Activated T-cell treated with anti-CD3 and anti-CD28 coated beads, Interleukin-2, amount 50 U/mL, for 72 hours (primary cell): ENCODE measurements at regions not wholly inside any gene's neighbourhood (a gene's known extent, or its start where the extent isn't known, plus 50 kb on each side); places are given as distances from the start of the nearest gene placed in this dataset.
"Not testable (repeated sequence)": the region's sequence is repeated elsewhere in the genome, so short reads cannot be mapped to it uniquely, and the experiment has no call there.

Experiments used
- ATAC-seq, 2 donors: fragments of 150-1000 bp; cut with Tn5 transposase; replicated peaks in 1 of 2; 2 replicates each; pipeline ENCODE4 v1.10.0; 2021; ENCODE audit warnings: moderate library complexity in 2 of 2, mild to moderate bottlenecking in 1 of 2
- DNase-seq, 2 donors: peaks; one replicate each; pipeline ENCODE4 v3.0.0; 2021 to 2022; ENCODE audit warnings: mixed read lengths in 1 of 2
- H3K27ac Mint-ChIP-seq: one replicate; pipeline ENCODE4 v1.8.0; 2022; ENCODE audit warnings: mild to moderate bottlenecking, moderate library complexity, mixed read lengths
- H3K27me3 Mint-ChIP-seq: one replicate; pipeline ENCODE4 v1.8.0; 2022; ENCODE audit warnings: low read depth, mixed read lengths
- H3K36me3 Mint-ChIP-seq, 2 donors: one replicate each; pipeline ENCODE4 v1.8.0; 2022; ENCODE audit warnings: mixed read lengths in 2 of 2, mild to moderate bottlenecking in 1 of 2; ENCODE audit not compliant: insufficient read depth in 2 of 2
- H3K4me1 Mint-ChIP-seq: one replicate; pipeline ENCODE4 v1.8.0; 2022; ENCODE audit warnings: low read depth, mixed read lengths
- H3K4me3 Mint-ChIP-seq, 2 donors: one replicate each; pipeline ENCODE4 v1.8.0; 2022; ENCODE audit warnings: mild to moderate bottlenecking in 2 of 2, mixed read lengths in 2 of 2, moderate library complexity in 2 of 2
- H3K9me3 Mint-ChIP-seq, 2 donors: one replicate each; pipeline ENCODE4 v1.8.0; 2022; ENCODE audit warnings: mixed read lengths in 2 of 2

DNA sequence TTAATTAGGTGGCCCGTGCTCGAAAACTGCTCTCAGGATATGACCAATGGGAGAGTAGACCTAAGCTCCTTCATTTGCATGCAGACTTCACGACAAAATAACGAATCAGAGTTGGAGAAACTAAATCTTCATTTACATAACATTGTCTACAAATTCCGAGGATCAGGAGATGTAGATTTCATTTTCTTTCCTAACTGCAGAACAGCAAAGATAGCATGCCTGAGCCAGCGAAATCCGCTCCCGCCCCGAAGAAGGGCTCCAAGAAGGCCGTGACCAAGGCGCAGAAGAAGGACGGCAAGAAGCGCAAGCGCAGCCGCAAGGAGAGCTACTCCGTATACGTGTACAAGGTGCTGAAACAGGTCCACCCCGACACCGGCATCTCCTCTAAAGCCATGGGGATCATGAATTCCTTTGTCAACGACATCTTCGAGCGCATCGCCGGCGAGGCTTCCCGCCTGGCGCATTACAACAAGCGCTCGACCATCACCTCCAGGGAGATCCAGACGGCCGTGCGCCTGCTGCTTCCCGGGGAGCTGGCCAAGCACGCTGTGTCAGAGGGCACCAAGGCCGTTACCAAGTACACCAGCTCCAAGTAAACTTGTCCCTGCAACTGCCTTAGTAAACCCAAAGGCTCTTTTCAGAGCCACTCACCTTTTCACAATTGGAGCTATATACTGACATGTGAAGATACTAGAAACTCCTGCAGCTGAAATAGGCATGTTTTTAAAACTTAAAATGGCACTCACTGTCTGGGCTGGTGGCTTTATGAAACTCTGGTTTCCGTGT lies 96.5 kb downstream of the HFE start:
- ATAC-seq = peak; percentile 78 to 80
- Mint-ChIP-seq H3K36me3 (peaks cover 0 to 2% of the 10 kb centered on the region in 2 donors), H3K27ac (peak overlapping the region; percentile 95), H3K4me3 (peak overlapping the region; percentile 87 to 93), H3K4me1 (peaks cover 80% of the 10 kb centered on the region), H3K9me3 (no peaks in the 10 kb centered on the region), H3K27me3 (no peaks in the 10 kb centered on the region)
- DNase-seq = peak; percentile 79 to 84

DNA sequence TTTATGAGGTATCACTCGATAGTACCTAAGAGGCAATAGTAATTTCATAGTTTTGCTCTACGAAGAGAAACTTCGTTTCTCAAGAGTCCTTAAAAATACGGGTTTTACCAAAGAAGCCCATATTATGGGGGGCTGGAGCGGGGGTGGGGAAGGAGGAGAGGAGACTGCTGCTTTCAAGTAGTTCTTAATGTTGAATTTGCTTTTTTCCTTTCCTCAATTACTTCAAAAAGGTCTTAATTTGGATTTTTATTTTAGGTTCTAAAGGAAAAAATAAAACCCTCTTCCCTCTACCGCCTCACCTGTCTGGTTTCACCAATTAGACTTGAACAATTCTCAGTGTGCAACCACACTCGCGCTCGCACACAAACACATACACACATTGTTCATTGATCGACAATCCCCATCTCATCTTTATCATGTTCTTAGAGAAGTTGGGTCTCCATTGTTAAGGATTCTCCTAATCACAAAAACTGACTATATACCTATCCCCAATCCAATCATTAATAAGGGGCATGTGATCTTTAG lies 97.2 kb downstream of the HFE start:
- Mint-ChIP-seq H3K4me1 (peaks cover 85% of the 10 kb centered on the region), H3K9me3 (no peaks in the 10 kb centered on the region), H3K36me3 (peaks cover 0 to 2% of the 10 kb centered on the region in 2 donors), H3K27ac (peak overlapping the region; percentile 95), H3K27me3 (no peaks in the 10 kb centered on the region), H3K4me3 (peak overlapping the region; percentile 87 to 93)
- ATAC-seq = no peak
- DNase-seq = no peak

DNA sequence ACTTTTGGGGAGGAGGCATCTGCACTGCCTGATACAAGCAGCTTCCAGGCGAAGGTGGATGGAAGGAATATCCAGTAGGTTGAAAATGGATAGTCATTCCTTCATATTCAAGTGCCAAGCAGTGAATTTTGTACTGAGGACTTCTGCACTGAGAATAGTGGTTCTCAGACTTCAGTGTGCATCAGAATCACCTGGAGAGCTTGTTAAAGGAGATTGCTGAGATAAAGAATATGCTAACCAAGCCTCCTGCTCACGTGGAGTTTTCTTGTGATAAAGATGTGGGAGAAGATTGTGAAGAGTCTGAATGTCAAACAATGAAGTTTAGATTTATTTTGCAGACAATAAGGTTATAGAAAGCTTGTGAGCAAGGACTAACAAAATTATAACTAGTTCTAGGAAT lies 97.8 kb downstream of the HFE start:
- Mint-ChIP-seq H3K9me3 (no peaks in the 10 kb centered on the region), H3K4me1 (peaks cover 89% of the 10 kb centered on the region)
- no peak for ATAC-seq

DNA sequence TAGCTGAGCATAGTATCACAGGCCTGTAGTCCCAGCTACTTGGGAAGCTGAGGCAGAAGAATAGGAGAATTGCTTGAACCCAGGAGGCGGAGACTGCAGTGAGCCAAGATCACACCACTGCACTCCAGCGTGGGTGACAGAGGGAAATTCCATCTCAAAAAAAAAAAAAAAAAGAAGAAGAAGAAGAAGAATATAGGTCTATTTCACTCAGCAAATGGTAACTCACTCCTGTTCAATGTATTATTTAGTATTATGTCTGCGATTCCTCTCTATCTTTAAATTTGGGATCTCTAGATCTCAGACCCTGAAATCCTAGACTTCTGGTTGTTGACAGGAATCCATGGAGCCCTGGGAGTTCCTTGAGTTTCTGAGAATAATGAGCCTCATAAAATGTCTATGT lies 98.6 kb downstream of the HFE start:
- ATAC-seq (no peak), DNase-seq (no peak)
- Mint-ChIP-seq H3K36me3 (peaks cover 0 to 2% of the 10 kb centered on the region in 2 donors), H3K4me1 (peaks cover 85% of the 10 kb centered on the region), H3K4me3 (peak overlapping the region in 1 of 2 donors; percentile 93), H3K9me3 (no peaks in the 10 kb centered on the region), H3K27ac (no peak overlapping the region), H3K27me3 (no peaks in the 10 kb centered on the region)

More for the DNA sequence above, 97.8 kb downstream of the HFE start:
- no peaks in the 10 kb centered on the region for H3K27me3 Mint-ChIP-seq
- peak overlapping the region; percentile 71 for H3K27ac Mint-ChIP-seq
- DNase-seq = no peak
- peaks cover 0 to 2% of the 10 kb centered on the region in 2 donors for H3K36me3 Mint-ChIP-seq
- peak overlapping the region; percentile 87 to 93 for H3K4me3 Mint-ChIP-seq

DNA sequence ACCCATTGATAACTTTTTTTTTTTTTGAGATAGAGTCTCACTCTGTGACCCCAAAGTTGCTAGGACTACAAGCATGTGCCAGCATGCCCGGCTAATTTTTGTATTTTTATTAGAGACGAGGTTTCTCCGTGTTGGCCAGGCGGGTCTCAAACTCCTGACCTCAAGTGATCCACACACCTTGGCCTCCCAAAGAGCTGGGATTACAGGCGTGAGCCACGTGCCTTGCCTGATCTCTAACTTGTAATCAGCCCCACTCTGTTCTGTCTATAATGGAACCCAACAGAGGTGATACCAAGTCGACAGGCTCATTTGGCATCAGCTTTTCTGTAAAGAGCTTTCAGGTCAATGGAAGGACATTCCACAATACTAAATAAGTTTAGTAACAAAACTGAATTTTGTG lies 99.4 kb downstream of the HFE start:
- Mint-ChIP-seq H3K9me3 (no peaks in the 10 kb centered on the region), H3K4me1 (peaks cover 77% of the 10 kb centered on the region)
- DNase-seq = no peak

DNA sequence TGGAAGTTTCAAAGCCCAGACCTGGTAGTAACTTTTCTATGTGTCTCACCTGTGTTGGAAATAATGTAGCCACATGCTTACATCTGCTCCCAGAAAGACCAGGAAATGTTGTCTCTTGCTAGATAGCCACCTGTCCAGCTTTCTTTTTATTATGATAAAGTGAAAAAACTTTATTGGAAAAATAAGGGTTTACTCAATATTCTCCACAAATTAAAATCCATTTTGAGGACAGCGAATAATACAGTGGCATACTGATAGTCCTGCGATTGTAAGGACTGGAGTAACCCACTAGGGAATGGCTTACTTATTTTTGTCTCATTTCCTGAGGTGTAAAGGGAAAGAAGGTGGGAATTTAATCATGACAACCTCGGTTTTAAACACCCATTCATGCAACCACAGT lies 100.1 kb downstream of the HFE start:
- Mint-ChIP-seq H3K4me3 (peak overlapping the region in 1 of 2 donors; percentile 89), H3K27me3 (no peaks in the 10 kb centered on the region), H3K4me1 (peaks cover 73% of the 10 kb centered on the region), H3K27ac (no peak overlapping the region), H3K36me3 (peaks cover 0 to 2% of the 10 kb centered on the region in 2 donors), H3K9me3 (no peaks in the 10 kb centered on the region)
- ATAC-seq (no peak), DNase-seq (no peak)

More for the DNA sequence above, 99.4 kb downstream of the HFE start:
- H3K27me3 Mint-ChIP-seq = no peaks in the 10 kb centered on the region
- no peak overlapping the region for H3K27ac Mint-ChIP-seq
- H3K36me3 Mint-ChIP-seq = peaks cover 0 to 2% of the 10 kb centered on the region in 2 donors
- ATAC-seq = no peak
- peak overlapping the region in 1 of 2 donors; percentile 12 for H3K4me3 Mint-ChIP-seq

DNA sequence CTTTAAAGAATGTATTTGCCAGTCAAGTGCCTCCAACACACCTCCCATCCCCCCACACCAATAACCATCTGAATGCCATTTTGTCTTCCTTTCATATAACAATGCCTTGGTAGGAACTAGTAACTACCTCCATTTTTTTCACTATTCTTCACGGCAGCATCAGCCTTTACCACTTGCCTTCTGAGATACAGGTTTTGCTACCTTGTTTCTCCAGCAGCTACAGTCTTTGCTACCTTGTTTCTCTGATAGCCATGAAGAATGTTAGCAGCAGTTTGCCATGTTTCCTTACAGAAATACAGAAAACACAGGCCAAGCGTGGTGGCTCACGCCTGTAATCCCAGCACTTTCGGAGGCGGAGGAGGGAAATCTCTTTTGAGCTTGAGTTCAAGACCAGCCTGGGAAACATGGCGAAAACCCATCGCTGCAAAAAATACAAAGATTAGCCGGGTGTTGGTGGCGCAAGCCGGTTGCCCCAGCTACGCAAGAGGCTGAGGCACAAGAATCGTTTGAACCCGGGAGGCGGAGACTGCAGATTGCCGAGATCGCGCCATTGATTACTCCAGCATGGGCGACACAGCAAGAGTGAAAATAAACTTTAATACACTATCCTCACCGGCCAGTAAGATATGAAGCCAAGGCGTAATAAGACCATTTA lies 100.9 kb downstream of the HFE start:
- H3K9me3 Mint-ChIP-seq = no peaks in the 10 kb centered on the region
- H3K27me3 Mint-ChIP-seq = no peaks in the 10 kb centered on the region
- ATAC-seq = no peak
- peaks cover 0 to 2% of the 10 kb centered on the region in 2 donors for H3K36me3 Mint-ChIP-seq
- peak overlapping the region; percentile 87 to 89 for H3K4me3 Mint-ChIP-seq
- peaks cover 75% of the 10 kb centered on the region for H3K4me1 Mint-ChIP-seq
- peak; percentile 61 to 62 for DNase-seq
- H3K27ac Mint-ChIP-seq = peak overlapping the region; percentile 94

DNA sequence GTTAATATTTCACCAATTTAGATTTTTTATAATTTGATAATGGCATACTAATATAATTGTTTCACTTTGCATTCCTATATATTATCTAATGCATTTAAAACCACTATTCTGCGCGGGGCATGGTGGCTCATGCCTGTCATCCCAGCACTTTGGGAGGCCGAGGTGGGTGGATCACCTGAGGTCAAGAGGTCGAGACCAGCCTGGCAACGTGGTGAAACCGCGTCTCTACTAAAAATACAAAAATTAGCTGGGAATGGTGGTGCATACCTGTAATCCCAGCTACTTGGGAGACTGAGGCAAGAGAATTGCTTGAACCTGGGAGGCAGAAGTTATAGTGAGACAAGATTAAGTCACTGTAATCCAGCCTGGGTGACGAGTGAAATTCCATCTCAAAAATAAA lies 104.3 kb downstream of the HFE start:
- H3K9me3 Mint-ChIP-seq, H3K4me3 Mint-ChIP-seq, ATAC-seq, DNase-seq, H3K27ac Mint-ChIP-seq, H3K27me3 Mint-ChIP-seq: not testable (repeated sequence)
- Mint-ChIP-seq H3K4me1 (peaks cover 67% of the 10 kb centered on the region), H3K36me3 (peaks cover 4 to 11% of the 10 kb centered on the region in 2 donors)

DNA sequence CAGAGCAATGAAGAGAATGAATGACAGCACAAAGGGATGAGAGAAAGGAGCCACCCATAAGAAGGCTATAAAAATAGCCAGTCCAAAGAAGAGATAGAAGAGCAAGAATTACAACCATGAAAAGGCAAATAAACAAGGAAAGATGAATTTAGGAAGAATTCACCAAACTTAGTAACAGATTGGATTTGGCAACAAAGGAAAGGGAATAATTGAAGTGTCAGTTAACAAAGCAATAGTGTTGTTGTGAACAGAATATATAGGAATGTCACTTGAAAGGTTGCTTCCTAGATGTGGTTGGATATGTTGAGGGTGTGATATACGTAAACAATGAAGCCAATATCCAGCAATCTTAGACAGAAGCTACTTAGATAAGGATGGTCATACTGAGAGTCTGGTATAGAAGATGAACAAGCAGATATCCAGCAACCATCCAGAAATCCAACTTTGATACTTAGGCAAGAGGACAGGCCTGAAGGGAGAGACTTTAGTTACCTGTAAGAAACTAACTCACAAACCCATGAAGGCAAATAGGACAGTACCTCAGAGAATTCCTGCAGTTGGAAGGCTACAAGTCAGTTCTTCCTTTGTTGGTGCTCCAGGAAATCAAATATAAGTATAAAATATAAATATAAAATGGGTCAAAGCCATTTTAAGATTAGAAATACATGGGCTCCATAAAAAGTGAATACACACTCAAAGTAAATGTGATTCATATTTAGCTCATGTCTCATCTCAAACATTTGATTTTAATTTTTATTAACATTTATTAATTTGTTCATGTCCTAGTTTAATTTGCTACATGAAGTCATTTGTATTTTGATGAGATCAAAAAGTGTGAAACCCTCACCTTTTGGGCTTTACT lies 106.5 kb downstream of the HFE start:
- ATAC-seq (no peak), DNase-seq (no peak)
- peaks cover 5 to 13% of the 10 kb centered on the region in 2 donors for H3K36me3 Mint-ChIP-seq
- H3K9me3 Mint-ChIP-seq = no peaks in the 10 kb centered on the region
- H3K4me3 Mint-ChIP-seq = peak overlapping the region; percentile 92 to 98
- no peaks in the 10 kb centered on the region for H3K27me3 Mint-ChIP-seq
- peak overlapping the region; percentile 5 for H3K27ac Mint-ChIP-seq
- peaks cover 55% of the 10 kb centered on the region for H3K4me1 Mint-ChIP-seq

DNA sequence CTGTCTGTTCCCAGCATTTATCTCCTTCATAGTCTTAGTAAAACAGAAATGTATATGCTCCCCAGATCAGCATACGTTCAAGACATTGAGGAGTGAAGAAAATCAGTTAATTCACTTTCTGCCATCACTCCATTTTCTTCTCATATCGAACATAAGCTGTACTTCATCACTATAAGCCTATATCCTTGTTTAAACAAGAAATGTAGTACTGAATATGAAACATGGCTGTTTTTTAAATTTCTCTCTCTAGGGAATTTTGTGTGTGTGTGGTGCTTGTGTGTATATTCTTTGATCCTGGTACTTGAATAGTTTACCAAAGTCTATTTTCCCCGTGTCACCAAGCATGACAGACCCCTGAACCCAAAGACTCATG lies 107.1 kb downstream of the HFE start:
- DNase-seq (no peak), ATAC-seq (no peak)
- H3K9me3 Mint-ChIP-seq = no peaks in the 10 kb centered on the region
- H3K4me1 Mint-ChIP-seq = peaks cover 55% of the 10 kb centered on the region
- H3K4me3 Mint-ChIP-seq = peak overlapping the region; percentile 92 to 98
- H3K27me3 Mint-ChIP-seq = no peaks in the 10 kb centered on the region
- peak overlapping the region; percentile 100 for H3K27ac Mint-ChIP-seq
- peaks cover 7 to 13% of the 10 kb centered on the region in 2 donors for H3K36me3 Mint-ChIP-seq

DNA sequence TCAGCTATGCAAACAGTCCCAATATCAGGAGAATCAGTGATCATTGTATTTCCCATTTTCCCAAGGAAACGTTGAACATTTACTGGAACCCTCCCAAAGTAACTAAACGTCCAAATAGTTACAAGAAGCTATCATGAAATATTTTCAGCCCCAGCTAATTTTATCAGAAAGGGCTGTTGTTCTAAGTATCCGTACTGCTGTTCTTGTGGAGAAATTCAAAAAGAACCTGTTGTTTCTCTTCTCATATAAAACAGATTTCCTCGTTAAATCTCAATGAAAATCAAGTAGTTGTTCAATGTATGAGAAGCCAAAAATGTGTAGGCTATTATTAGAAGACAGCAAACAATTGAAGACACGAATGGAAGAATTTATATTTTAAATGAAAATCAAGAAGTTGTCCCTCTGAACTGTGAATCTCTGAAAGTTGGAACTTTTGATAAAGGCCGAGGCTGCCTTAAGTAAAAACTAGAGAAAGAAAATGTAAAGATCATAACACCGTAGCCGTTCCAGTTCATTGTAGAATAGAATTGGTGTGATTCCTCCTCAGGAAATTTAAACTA lies 107.7 kb downstream of the HFE start:
- Mint-ChIP-seq H3K4me3 (peak overlapping the region; percentile 92 to 98), H3K27me3 (no peaks in the 10 kb centered on the region), H3K9me3 (no peaks in the 10 kb centered on the region), H3K36me3 (peaks cover 7 to 13% of the 10 kb centered on the region in 2 donors), H3K4me1 (peaks cover 55% of the 10 kb centered on the region), H3K27ac (peak overlapping the region; percentile 100)
- ATAC-seq (no peak), DNase-seq (no peak)

DNA sequence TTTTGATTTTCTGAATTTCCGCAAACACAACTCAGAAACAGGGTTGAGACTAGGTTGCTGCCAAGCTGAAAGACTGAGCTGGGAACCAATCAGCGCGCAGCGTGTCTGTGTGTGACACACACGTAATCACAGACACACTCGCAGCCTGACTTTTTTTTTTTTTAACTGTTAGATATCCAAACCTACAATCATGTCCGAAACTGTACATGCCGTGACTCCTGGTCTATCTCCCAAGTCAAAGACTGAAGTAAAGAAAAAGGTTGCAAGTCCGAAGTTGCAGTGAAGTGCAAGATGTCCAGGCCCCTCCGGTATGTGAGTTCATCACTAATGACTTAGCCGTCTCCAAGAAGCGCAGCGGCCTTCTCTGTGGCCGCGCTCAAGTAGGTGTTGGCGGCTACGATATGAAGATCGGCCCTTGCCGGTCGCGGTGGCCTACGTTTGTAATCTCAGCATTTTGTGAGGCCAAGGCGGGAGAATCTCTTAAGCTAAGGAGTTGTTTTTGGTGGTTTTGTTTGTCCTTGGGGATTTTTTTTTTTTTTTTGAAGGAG lies 108.2 kb downstream of the HFE start:
- H3K4me1 Mint-ChIP-seq = peaks cover 54% of the 10 kb centered on the region
- peaks cover 7 to 13% of the 10 kb centered on the region in 2 donors for H3K36me3 Mint-ChIP-seq
- DNase-seq (peak; percentile 76 to 87), ATAC-seq (peak; percentile 26 to 28)
- H3K4me3 Mint-ChIP-seq = peak overlapping the region; percentile 92 to 98
- peak overlapping the region; percentile 100 for H3K27ac Mint-ChIP-seq
- H3K9me3 Mint-ChIP-seq = no peaks in the 10 kb centered on the region
- H3K27me3 Mint-ChIP-seq = no peaks in the 10 kb centered on the region
